ENCODE measurements at regions not wholly inside any gene's neighbourhood (a gene's known extent, or its start where the extent isn't known, plus 50 kb on each side); places are given as distances from the start of the nearest gene placed in this dataset.
"Not testable (repeated sequence)": the region's sequence is repeated elsewhere in the genome, so short reads cannot be mapped to it uniquely, and the experiment has no call there.

GRCh38 chr2:241977557-241978300, 108.2 kb downstream of the RTP5 start:
- no peak overlapping the region for H3K4me3 ChIP-seq (ENCODE audit: low read depth, low read length)
- DNase-seq (ENCODE audit: low read depth): no peak

GRCh38 chr2:241978670-241979069, 109.1 kb downstream of the RTP5 start:
- DNase-seq (ENCODE audit: low read depth): no peak
- H3K4me3 ChIP-seq (ENCODE audit: low read depth, low read length): no peak overlapping the region

- DNase-seq (ENCODE audit: low read depth): no peak
- H3K4me3 ChIP-seq (ENCODE audit: low read depth, low read length): no peak overlapping the region
Observed at GRCh38 chr2:241980193-241980592, 110.7 kb downstream of the RTP5 start.

- DNase-seq (ENCODE audit: low read depth): no peak
- no peak overlapping the region for H3K4me3 ChIP-seq (ENCODE audit: low read depth, low read length)
Observed at GRCh38 chr2:241981076-241981700, 111.7 kb downstream of the RTP5 start.

- no peak for DNase-seq (ENCODE audit: low read depth)
- no peak overlapping the region for H3K4me3 ChIP-seq (ENCODE audit: low read depth, low read length)
Observed at GRCh38 chr2:241982706-241983570, 113.4 kb downstream of the RTP5 start.

GRCh38 chr2:241983571-241984270, 114.2 kb downstream of the RTP5 start:
- DNase-seq (ENCODE audit: low read depth): no peak
- no peak overlapping the region for H3K4me3 ChIP-seq (ENCODE audit: low read depth, low read length)

GRCh38 chr2:241984271-241984655, 114.7 kb downstream of the RTP5 start:
- no peak overlapping the region for H3K4me3 ChIP-seq (ENCODE audit: low read depth, low read length)
- no peak for DNase-seq (ENCODE audit: low read depth)

GRCh38 chr2:241984658-241985057, 115.1 kb downstream of the RTP5 start:
- no peak for DNase-seq (ENCODE audit: low read depth)

GRCh38 chr2:241985161-241985985, 115.8 kb downstream of the RTP5 start:
- not testable (repeated sequence) for DNase-seq (ENCODE audit: low read depth); H3K4me3 ChIP-seq (ENCODE audit: low read depth, low read length)

More at GRCh38 chr2:241984658-241985057, 115.1 kb downstream of the RTP5 start:
- H3K4me3 ChIP-seq (ENCODE audit: low read depth, low read length): no peak overlapping the region

- DNase-seq (ENCODE audit: low read depth): no peak
- no peak overlapping the region for H3K4me3 ChIP-seq (ENCODE audit: low read depth, low read length)
Observed at GRCh38 chr2:241985986-241986329, 116.4 kb downstream of the RTP5 start.

- H3K4me3 ChIP-seq (ENCODE audit: low read depth, low read length): no peak overlapping the region
- DNase-seq (ENCODE audit: low read depth): no peak
Observed at GRCh38 chr2:241986836-241987641, 117.5 kb downstream of the RTP5 start.

- no peak for DNase-seq (ENCODE audit: low read depth)
Observed at GRCh38 chr2:241987726-241988125, 118.2 kb downstream of the RTP5 start.

GRCh38 chr2:241988146-241988545, 118.6 kb downstream of the RTP5 start:
- no peak for DNase-seq (ENCODE audit: low read depth)
- H3K4me3 ChIP-seq (ENCODE audit: low read depth, low read length): no peak overlapping the region

More at GRCh38 chr2:241987726-241988125, 118.2 kb downstream of the RTP5 start:
- no peak overlapping the region for H3K4me3 ChIP-seq (ENCODE audit: low read depth, low read length)

GRCh38 chr2:241989074-241989473, 119.5 kb downstream of the RTP5 start:
- no peak for DNase-seq (ENCODE audit: low read depth)

GRCh38 chr2:241990466-241990865, 120.9 kb downstream of the RTP5 start:
- no peak for DNase-seq (ENCODE audit: low read depth)
- no peak overlapping the region for H3K4me3 ChIP-seq (ENCODE audit: low read depth, low read length)

More at GRCh38 chr2:241989074-241989473, 119.5 kb downstream of the RTP5 start:
- H3K4me3 ChIP-seq (ENCODE audit: low read depth, low read length): no peak overlapping the region

- H3K4me3 ChIP-seq (ENCODE audit: low read depth, low read length): no peak overlapping the region
- no peak for DNase-seq (ENCODE audit: low read depth)
Observed at GRCh38 chr2:241991299-241991698, 121.8 kb downstream of the RTP5 start.

- DNase-seq (ENCODE audit: low read depth): no peak
- H3K4me3 ChIP-seq (ENCODE audit: low read depth, low read length): no peak overlapping the region
Observed at GRCh38 chr2:241992753-241993152, 123.2 kb downstream of the RTP5 start.

- no peak overlapping the region for H3K4me3 ChIP-seq (ENCODE audit: low read depth, low read length)
- DNase-seq (ENCODE audit: low read depth): no peak
Observed at GRCh38 chr2:241993386-241994005, 124.0 kb downstream of the RTP5 start.
